HL-60 (cell line): ENCODE measurements at regions not wholly inside any gene's neighbourhood (a gene's known extent, or its start where the extent isn't known, plus 50 kb on each side); places are given as distances from the start of the nearest gene placed in this dataset.

Experiments
- DNase-seq, 2 experiments: peaks; one replicate each; pipeline ENCODE4 v3.0.0-alpha.2; 2010 to 2020; ENCODE audit warnings: low read depth in 1 of 2, low spot score in 1 of 2
- H3K27ac ChIP-seq: fragments of 250-450 bp; sonication (Bioruptor Pico); replicated peaks from 2 replicates; pipeline ENCODE4 v1.5.1; 2020; ENCODE audit warnings: mild to moderate bottlenecking, moderate library complexity
- H3K27me3 ChIP-seq: fragments of 250-450 bp; sonication (Bioruptor Pico); 2 replicates; pipeline ENCODE4 v1.5.1; 2021; ENCODE audit warnings: mild to moderate bottlenecking, moderate library complexity; ENCODE audit not compliant: insufficient read depth, poor library complexity, severe bottlenecking
- H3K4me3 ChIP-seq: replicated peaks from 2 replicates; pipeline ENCODE4 v1.5.1; 2011; ENCODE audit warnings: mild to moderate bottlenecking, control low read depth, low read length; ENCODE audit not compliant: insufficient read depth
- CTCF ChIP-seq: IDR thresholded peaks from one replicate; pipeline ENCODE4 v1.5.1; 2011; ENCODE audit warnings: low read length, control low read depth, inconsistent platforms; ENCODE audit not compliant: insufficient read depth
- GABPA ChIP-seq: IDR thresholded peaks from 2 replicates; pipeline ENCODE4 v1.6.1; 2012; ENCODE audit warnings: low read depth
- POLR2AphosphoS5 ChIP-seq: IDR thresholded peaks from 2 replicates; pipeline ENCODE4 v1.6.1; 2012; ENCODE audit warnings: low read depth
- REST ChIP-seq: IDR thresholded peaks from 2 replicates; pipeline ENCODE4 v1.6.1; 2012; ENCODE audit warnings: low read depth; ENCODE audit not compliant: insufficient replicate concordance
- SPI1 ChIP-seq: IDR thresholded peaks from 2 replicates; pipeline ENCODE4 v1.6.1; 2012; ENCODE audit warnings: low read depth, mild to moderate bottlenecking, borderline replicate concordance

- no peak for DNase-seq
- H3K4me3 ChIP-seq: no peak overlapping the region
- no peaks in the 10 kb centered on the region for H3K27me3 ChIP-seq
- no peak for TF ChIP-seq POLR2AphosphoS5
- TF ChIP-seq REST: no peak
- no peak for TF ChIP-seq GABPA
- TF ChIP-seq CTCF: no peak
- TF ChIP-seq SPI1: no peak
- H3K27ac ChIP-seq: no peak overlapping the region
These were observed 121.6 kb downstream of the QRSL1 start for GRCh38 chr6:106750946-106751345.

GRCh38 chr6:106750142-106750918, 121.0 kb downstream of the QRSL1 start:
- H3K27ac ChIP-seq: no peak overlapping the region
- TF ChIP-seq SPI1: no peak
- no peak for TF ChIP-seq GABPA
- TF ChIP-seq REST: no peak
- TF ChIP-seq POLR2AphosphoS5: no peak
- TF ChIP-seq CTCF: no peak
- H3K4me3 ChIP-seq: no peak overlapping the region
- no peak for DNase-seq
- H3K27me3 ChIP-seq: no peaks in the 10 kb centered on the region

GRCh38 chr6:106749609-106750008, 120.2 kb downstream of the QRSL1 start:
- DNase-seq: no peak
- H3K27ac ChIP-seq: no peak overlapping the region

More at GRCh38 chr6:106749609-106750008, 120.2 kb downstream of the QRSL1 start:
- Histone ChIP-seq H3K27me3 (no peaks in the 10 kb centered on the region), H3K4me3 (no peak overlapping the region)
- TF ChIP-seq SPI1 (no peak), CTCF (no peak), POLR2AphosphoS5 (no peak), REST (no peak), GABPA (no peak)
